ENCODE measurements at regions not wholly inside any gene's neighbourhood (a gene's known extent, or its start where the extent isn't known, plus 50 kb on each side); places are given as distances from the start of the nearest gene placed in this dataset.

GRCh38 chr12:66884091-66884490, 205.2 kb upstream of the GRIP1 start:
- Histone ChIP-seq H3K9me2 (replicated peaks; ENCODE audit: low read depth, low read length) (no peaks in the 10 kb centered on the region), H3K9me3 (ENCODE audit: insufficient read depth, low read depth, low read length) (no peaks in the 10 kb centered on the region), H3K4me1 (ENCODE audit: insufficient read depth, low read length, poor library complexity, severe bottlenecking) (no peaks in the 10 kb centered on the region), H3K36me3 (ENCODE audit: insufficient read depth, low read length) (no peaks in the 10 kb centered on the region), H3F3A (ENCODE audit: low read depth) (no peaks in the 10 kb centered on the region), H4K20me1 (ENCODE audit: insufficient read depth, low read length, poor library complexity, severe bottlenecking) (no peaks in the 10 kb centered on the region), H3K79me2 (ENCODE audit: insufficient read depth, low read length) (no peaks in the 10 kb centered on the region), H3K4me2 (ENCODE audit: low read depth, low read length, poor library complexity, severe bottlenecking) (no peak overlapping the region), H3K9ac (ENCODE audit: low read depth, low read length, poor library complexity, severe bottlenecking) (no peak overlapping the region), H3K27me3 (ENCODE audit: insufficient read depth, low read length, poor library complexity, severe bottlenecking) (peaks cover 6% of the 10 kb centered on the region), H2AFZ (ENCODE audit: low read length) (no peak overlapping the region), H3K4me3 (ENCODE audit: low read length, poor library complexity, severe bottlenecking) (no peak overlapping the region)
- no peak for TF ChIP-seq EZH2phosphoT487 (IDR thresholded peaks at IDR 0.05; ENCODE audit: borderline replicate concordance)
- no peak for TF ChIP-seq CTCF (conservative IDR thresholded peaks at IDR 0.05; ENCODE audit: low read length)

- Histone ChIP-seq H2AFZ (ENCODE audit: low read length) (no peak overlapping the region), H3K79me2 (ENCODE audit: insufficient read depth, low read length) (no peaks in the 10 kb centered on the region), H3F3A (ENCODE audit: low read depth) (no peaks in the 10 kb centered on the region), H3K9me3 (ENCODE audit: insufficient read depth, low read depth, low read length) (no peaks in the 10 kb centered on the region), H3K36me3 (ENCODE audit: insufficient read depth, low read length) (no peaks in the 10 kb centered on the region), H3K27me3 (ENCODE audit: insufficient read depth, low read length, poor library complexity, severe bottlenecking) (peaks cover 6% of the 10 kb centered on the region), H3K4me3 (ENCODE audit: low read length, poor library complexity, severe bottlenecking) (no peak overlapping the region), H3K9me2 (replicated peaks; ENCODE audit: low read depth, low read length) (no peaks in the 10 kb centered on the region), H3K4me1 (ENCODE audit: insufficient read depth, low read length, poor library complexity, severe bottlenecking) (no peaks in the 10 kb centered on the region), H3K9ac (ENCODE audit: low read depth, low read length, poor library complexity, severe bottlenecking) (no peak overlapping the region), H3K4me2 (ENCODE audit: low read depth, low read length, poor library complexity, severe bottlenecking) (no peak overlapping the region), H4K20me1 (ENCODE audit: insufficient read depth, low read length, poor library complexity, severe bottlenecking) (no peaks in the 10 kb centered on the region)
- TF ChIP-seq EZH2phosphoT487 (IDR thresholded peaks at IDR 0.05; ENCODE audit: borderline replicate concordance) (no peak), CTCF (conservative IDR thresholded peaks at IDR 0.05; ENCODE audit: low read length) (no peak)
Observed at GRCh38 chr12:66885115-66885875, 206.4 kb upstream of the GRIP1 start.

- no peak overlapping the region for H3K4me2 ChIP-seq (ENCODE audit: low read depth, low read length, poor library complexity, severe bottlenecking)
- no peak overlapping the region for H3K9ac ChIP-seq (ENCODE audit: low read depth, low read length, poor library complexity, severe bottlenecking)
- no peak for TF ChIP-seq EZH2phosphoT487 (IDR thresholded peaks at IDR 0.05; ENCODE audit: borderline replicate concordance)
- H3K9me2 ChIP-seq (replicated peaks; ENCODE audit: low read depth, low read length): no peaks in the 10 kb centered on the region
- no peak overlapping the region for H3K4me3 ChIP-seq (ENCODE audit: low read length, poor library complexity, severe bottlenecking)
- peaks cover 6% of the 10 kb centered on the region for H3K27me3 ChIP-seq (ENCODE audit: insufficient read depth, low read length, poor library complexity, severe bottlenecking)
- H3K4me1 ChIP-seq (ENCODE audit: insufficient read depth, low read length, poor library complexity, severe bottlenecking): no peaks in the 10 kb centered on the region
- no peaks in the 10 kb centered on the region for H3F3A ChIP-seq (ENCODE audit: low read depth)
- H4K20me1 ChIP-seq (ENCODE audit: insufficient read depth, low read length, poor library complexity, severe bottlenecking): no peaks in the 10 kb centered on the region
- H2AFZ ChIP-seq (ENCODE audit: low read length): no peak overlapping the region
- H3K9me3 ChIP-seq (ENCODE audit: insufficient read depth, low read depth, low read length): no peaks in the 10 kb centered on the region
- H3K36me3 ChIP-seq (ENCODE audit: insufficient read depth, low read length): no peaks in the 10 kb centered on the region
- H3K79me2 ChIP-seq (ENCODE audit: insufficient read depth, low read length): no peaks in the 10 kb centered on the region
Observed at GRCh38 chr12:66896797-66897196, 217.9 kb upstream of the GRIP1 start.

Data from Loucy (cell line).